ENCODE measurements at regions not wholly inside any gene's neighbourhood (a gene's known extent, or its start where the extent isn't known, plus 50 kb on each side); places are given as distances from the start of the nearest gene placed in this dataset.

GRCh38 chr10:56585447-56586171 is 224.6 kb upstream of the ZWINT start:
- TF ChIP-seq POLR2AphosphoS5 (IDR thresholded peaks at IDR 0.05; ENCODE audit: low read depth, low read length) (no peak), REST (IDR thresholded peaks at IDR 0.05; ENCODE audit: insufficient read depth in 1 of 2, low read depth in 2 of 2, low read length in 2 of 2) (no peak), FOXP2 (optimal IDR thresholded peaks at IDR 0.05; ENCODE audit: borderline replicate concordance, extremely low read depth, extremely low read length, insufficient read depth) (no peak), TAF1 (IDR thresholded peaks at IDR 0.05; ENCODE audit: borderline replicate concordance, insufficient read depth, low read length) (no peak), SIN3A (IDR thresholded peaks at IDR 0.05; ENCODE audit: borderline replicate concordance, insufficient read depth, low read length) (no peak)

DNA sequence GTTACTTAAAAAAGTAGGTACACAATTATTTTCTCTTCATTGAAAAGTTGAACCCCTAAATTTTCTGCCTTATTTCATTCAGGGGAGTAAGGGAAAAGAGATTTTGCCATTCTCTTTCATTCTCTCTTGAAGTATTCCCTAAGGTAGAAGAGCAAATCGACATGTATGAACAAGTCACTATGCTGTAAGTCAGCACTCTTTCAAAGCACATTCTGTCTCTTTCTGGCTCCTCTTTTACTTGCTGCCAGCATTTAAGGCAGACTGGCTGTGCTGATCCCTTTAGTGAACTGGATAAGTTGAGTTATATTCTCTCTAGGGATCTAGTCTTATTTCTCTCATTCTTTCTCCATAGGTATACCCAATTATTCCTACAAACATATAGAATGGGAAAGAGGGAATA is 222.3 kb upstream of the ZWINT start:
- TF ChIP-seq FOXP2 (optimal IDR thresholded peaks at IDR 0.05; ENCODE audit: borderline replicate concordance, extremely low read depth, extremely low read length, insufficient read depth): no peak
- TF ChIP-seq SIN3A (IDR thresholded peaks at IDR 0.05; ENCODE audit: borderline replicate concordance, insufficient read depth, low read length): no peak
- no peak for TF ChIP-seq TAF1 (IDR thresholded peaks at IDR 0.05; ENCODE audit: borderline replicate concordance, insufficient read depth, low read length)
- TF ChIP-seq POLR2AphosphoS5 (IDR thresholded peaks at IDR 0.05; ENCODE audit: low read depth, low read length): no peak
- TF ChIP-seq REST (IDR thresholded peaks at IDR 0.05; ENCODE audit: insufficient read depth in 1 of 2, low read depth in 2 of 2, low read length in 2 of 2): no peak

- no peak for TF ChIP-seq POLR2AphosphoS5 (IDR thresholded peaks at IDR 0.05; ENCODE audit: low read depth, low read length)
- TF ChIP-seq TAF1 (IDR thresholded peaks at IDR 0.05; ENCODE audit: borderline replicate concordance, insufficient read depth, low read length): no peak
- no peak for TF ChIP-seq SIN3A (IDR thresholded peaks at IDR 0.05; ENCODE audit: borderline replicate concordance, insufficient read depth, low read length)
- TF ChIP-seq FOXP2 (optimal IDR thresholded peaks at IDR 0.05; ENCODE audit: borderline replicate concordance, extremely low read depth, extremely low read length, insufficient read depth): no peak
- TF ChIP-seq REST (IDR thresholded peaks at IDR 0.05; ENCODE audit: insufficient read depth in 1 of 2, low read depth in 2 of 2, low read length in 2 of 2): no peak
These were observed 206.5 kb upstream of the ZWINT start for GRCh38 chr10:56567580-56567979.

DNA sequence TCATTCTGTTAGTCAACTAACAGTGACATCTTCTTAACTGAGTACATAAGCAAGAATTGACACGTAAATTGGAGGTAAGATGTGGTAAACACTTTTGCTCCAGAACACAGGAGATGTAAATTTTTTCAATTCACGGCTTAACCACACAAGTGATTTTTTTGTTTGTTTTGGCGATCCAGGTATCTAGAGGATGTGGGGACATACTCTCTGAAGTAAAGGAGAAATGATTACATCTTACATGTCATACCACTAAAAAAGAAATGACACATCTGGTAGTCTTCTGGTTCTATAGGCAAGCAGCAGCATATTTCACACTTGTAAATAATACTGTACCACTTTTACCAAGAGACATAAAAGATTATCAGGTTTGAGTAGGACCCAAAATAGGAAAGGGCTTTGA is 200.3 kb upstream of the ZWINT start:
- TF ChIP-seq SIN3A (IDR thresholded peaks at IDR 0.05; ENCODE audit: borderline replicate concordance, insufficient read depth, low read length) (no peak), TAF1 (IDR thresholded peaks at IDR 0.05; ENCODE audit: borderline replicate concordance, insufficient read depth, low read length) (no peak), REST (IDR thresholded peaks at IDR 0.05; ENCODE audit: insufficient read depth in 1 of 2, low read depth in 2 of 2, low read length in 2 of 2) (no peak), FOXP2 (optimal IDR thresholded peaks at IDR 0.05; ENCODE audit: borderline replicate concordance, extremely low read depth, extremely low read length, insufficient read depth) (no peak), POLR2AphosphoS5 (IDR thresholded peaks at IDR 0.05; ENCODE audit: low read depth, low read length) (no peak)

All from PFSK-1 (cell line).